22Rv1 (cell line): ENCODE measurements at regions not wholly inside any gene's neighbourhood (a gene's known extent, or its start where the extent isn't known, plus 50 kb on each side); places are given as distances from the start of the nearest gene placed in this dataset.
"Not testable (repeated sequence)": the region's sequence is repeated elsewhere in the genome, so short reads cannot be mapped to it uniquely, and the experiment has no call there.

Experiments
- H3K27ac ChIP-seq: fragments of 450-650 bp; 2 replicates; pipeline ENCODE4 v1.5.1; 2017
- CTCF ChIP-seq: fragments of 450-650 bp; IDR thresholded peaks from 2 replicates; pipeline ENCODE4 v1.5.1; 2017; ENCODE audit warnings: mild to moderate bottlenecking
- ZFX ChIP-seq: fragments of 450-650 bp; IDR thresholded peaks from 2 replicates; pipeline ENCODE4 v1.6.1; 2017; ENCODE audit warnings: antibody characterized with exemption, borderline replicate concordance

GRCh38 chr3:161694682-161695564 lies 198.3 kb downstream of the OTOL1 start:
- no peak overlapping the region for H3K27ac ChIP-seq
- TF ChIP-seq CTCF: no peak
- TF ChIP-seq ZFX: no peak

GRCh38 chr3:161695811-161696210 lies 199.2 kb downstream of the OTOL1 start:
- H3K27ac ChIP-seq: no peak overlapping the region
- TF ChIP-seq CTCF (no peak), ZFX (no peak)

- TF ChIP-seq CTCF (no peak), ZFX (no peak)
- no peak overlapping the region for H3K27ac ChIP-seq
Measured at GRCh38 chr3:161700998-161701397, 204.4 kb downstream of the OTOL1 start.

GRCh38 chr3:161707253-161707652 lies 210.6 kb downstream of the OTOL1 start:
- H3K27ac ChIP-seq: not testable (repeated sequence)

GRCh38 chr3:161713731-161714130 lies 217.1 kb downstream of the OTOL1 start:
- TF ChIP-seq CTCF (no peak), ZFX (no peak)
- no peak overlapping the region for H3K27ac ChIP-seq

GRCh38 chr3:161731968-161732367 lies 235.4 kb downstream of the OTOL1 start:
- no peak overlapping the region for H3K27ac ChIP-seq
- TF ChIP-seq ZFX (no peak), CTCF (no peak)

GRCh38 chr3:161737171-161737570 lies 240.6 kb downstream of the OTOL1 start:
- no peak for TF ChIP-seq ZFX
- H3K27ac ChIP-seq: no peak overlapping the region

GRCh38 chr3:161740421-161740820 lies 243.8 kb downstream of the OTOL1 start:
- TF ChIP-seq ZFX: no peak
- TF ChIP-seq CTCF: no peak

More at GRCh38 chr3:161740421-161740820, 243.8 kb downstream of the OTOL1 start:
- no peak overlapping the region for H3K27ac ChIP-seq
